HG03432 (cell line): ENCODE measurements at regions not wholly inside any gene's neighbourhood (a gene's known extent, or its start where the extent isn't known, plus 50 kb on each side); places are given as distances from the start of the nearest gene placed in this dataset.
"Not testable (repeated sequence)": the region's sequence is repeated elsewhere in the genome, so short reads cannot be mapped to it uniquely, and the experiment has no call there.

Experiments
- ATAC-seq: cut with Tn5 transposase; IDR thresholded peaks from one replicate; pipeline ENCODE4 v1.9.1; 2021; ENCODE audit warnings: mild to moderate bottlenecking, moderate library complexity; ENCODE audit not compliant: unreplicated experiment

DNA sequence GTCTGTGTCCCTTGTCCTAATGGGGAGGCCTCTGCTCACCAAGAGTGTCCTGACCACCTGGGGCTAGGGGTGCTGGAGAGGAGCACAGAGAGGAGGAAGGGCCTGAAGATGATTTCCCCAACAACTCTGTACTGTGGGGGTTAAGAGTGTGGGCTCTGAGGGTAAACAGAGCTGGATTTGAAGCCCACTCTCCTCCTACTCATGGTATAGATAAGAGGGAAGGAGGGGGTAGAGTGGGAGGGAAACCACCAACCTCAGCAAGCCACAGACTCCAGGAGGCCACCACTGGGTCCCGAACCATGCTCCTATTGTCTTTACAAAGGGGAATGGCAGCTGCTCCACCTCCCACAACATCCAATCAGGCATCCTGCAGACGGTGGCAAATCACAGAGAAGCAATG lies 103.6 kb upstream of the RNU6-1 start:
- no peak for ATAC-seq

DNA sequence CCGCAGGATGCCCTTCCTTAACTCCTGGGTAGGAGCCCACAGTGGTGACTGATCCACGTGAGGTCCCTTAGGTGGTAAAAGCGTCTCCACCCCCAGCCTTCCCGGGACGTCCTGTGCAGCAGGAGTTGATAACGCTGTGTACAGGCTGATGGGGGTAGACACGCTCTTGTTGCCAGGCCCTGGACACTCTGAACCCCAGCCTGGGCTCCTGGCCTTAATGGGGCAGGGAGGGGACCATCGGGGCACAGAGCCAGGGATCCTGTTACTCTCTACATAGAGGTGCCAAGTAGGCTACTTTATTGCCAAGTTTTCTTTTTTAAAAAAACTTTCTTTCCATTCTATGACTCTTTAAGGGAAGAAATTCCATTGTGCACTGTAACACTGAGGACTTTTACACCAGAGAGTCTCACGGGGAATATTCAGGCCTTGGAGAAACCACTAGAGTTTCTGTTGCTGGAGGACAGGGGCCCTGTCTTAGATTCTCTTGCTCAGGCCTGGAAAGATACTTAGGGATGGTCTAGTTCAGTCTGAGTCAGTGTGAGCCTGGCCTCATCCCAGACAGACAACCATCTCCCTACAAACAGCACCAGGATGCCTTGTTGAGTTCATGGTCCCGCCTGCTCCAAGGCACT lies 104.3 kb upstream of the RNU6-1 start:
- no peak for ATAC-seq

DNA sequence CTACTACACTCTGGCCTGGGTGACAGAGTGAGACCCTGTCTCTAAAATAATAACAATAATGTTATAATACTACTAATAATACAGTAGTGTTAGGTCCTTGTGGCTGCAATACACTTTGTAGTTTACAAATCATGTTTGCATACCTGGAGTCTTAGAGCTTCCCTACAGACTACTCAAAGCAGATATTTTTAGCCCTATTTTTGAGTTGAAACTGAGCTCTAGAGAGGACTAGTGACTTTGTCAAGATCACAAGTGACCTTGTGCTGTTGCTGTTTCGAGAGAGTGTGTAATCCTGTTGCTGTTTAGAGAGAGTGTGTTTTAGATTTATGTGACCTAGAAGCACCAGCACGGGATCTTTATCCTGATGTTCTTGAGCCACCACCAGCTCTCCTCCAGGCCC lies 105.3 kb upstream of the RNU6-1 start:
- ATAC-seq, result no peak

DNA sequence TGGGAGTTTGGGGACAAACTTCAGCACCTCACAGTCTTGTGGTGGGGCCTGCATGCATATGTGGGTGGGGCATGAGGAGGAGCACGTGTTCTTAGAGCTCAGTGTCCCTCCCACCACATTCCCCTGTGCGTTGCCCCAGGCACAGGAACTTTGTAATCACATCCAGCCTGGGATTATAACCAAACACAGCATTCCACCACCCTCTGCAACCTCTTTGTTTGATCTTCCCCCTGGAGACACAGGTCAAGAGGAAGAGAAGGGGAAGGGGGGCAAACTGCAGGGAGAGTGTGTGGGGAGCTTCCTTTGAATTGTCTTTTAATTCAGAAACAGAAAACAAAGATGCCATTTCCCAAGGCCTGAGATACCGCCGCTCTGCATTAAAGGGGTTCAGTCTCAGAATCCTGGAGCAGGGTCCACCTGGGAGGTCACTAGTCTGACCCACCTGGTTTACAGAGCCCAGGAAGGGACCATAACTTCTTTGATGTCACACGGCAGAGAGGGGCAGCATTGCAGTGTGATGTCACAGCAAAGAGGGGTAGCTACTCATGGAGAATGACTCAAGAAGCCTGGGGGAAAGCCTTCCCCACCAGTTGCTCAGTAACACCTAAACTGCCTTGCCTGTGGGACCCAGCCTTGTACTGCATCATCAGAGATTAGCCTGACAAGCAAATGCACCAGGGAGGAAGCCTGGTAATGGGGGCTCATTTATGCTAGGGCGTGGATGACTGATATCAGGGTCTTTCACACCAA lies 106.3 kb upstream of the RNU6-1 start:
- no peak for ATAC-seq

DNA sequence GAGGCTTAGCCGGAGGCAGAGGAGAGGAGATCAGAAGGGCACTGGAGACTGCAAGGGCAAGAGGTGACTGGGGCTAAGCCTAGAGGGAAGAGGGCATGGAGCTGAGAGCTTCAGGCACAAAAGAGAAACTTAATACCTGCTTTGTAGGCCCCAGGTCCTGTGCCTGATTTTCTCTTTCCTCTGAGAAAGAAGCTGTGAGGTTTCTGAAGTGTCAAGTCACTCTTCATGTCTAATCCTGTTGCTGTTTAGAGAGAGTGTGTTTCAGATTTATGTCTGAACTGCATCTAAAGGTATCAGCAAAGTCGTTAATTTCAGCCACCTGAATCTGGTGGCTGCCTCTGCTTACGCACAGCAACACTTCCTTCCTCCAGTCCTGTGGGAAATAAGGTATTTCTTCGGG lies 106.9 kb upstream of the RNU6-1 start:
- no peak for ATAC-seq

DNA sequence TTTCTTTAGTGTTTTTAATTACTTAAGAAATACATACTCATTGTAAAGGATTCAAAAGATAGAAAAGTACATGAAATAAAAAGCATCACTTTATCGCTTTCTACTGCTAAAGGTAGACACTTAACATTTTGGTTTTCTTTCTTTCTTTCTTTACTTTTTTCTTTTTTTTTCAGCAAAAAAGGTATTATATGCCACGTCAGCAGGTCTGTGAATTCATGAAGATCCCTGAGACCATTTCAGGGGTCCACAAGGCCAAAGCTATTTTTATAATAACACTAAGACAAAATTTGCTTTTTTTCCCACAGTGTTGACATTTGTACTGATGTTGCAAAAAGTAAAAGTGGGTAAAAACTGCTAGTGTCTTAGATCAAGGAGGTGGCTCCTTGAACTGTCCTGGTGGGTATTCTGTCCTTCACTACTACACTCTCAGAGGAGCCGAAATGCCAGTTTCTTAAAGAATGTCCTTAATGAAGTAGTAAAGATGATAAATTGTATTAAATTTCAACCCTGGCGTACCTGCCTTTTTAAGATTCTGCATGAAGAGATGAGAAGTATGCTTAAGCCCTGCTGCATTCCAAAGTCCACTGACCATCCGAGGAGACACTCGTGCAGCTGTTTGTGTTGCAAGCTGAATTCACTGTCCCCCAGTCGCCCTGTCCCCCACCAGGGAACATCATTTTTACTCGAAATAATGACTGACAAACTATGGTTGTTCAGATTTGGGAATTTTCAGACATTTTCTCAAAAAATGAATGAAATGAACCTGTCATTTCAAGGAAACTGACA lies 106.7 kb upstream of the PIAS1 start:
- no peak for ATAC-seq

DNA sequence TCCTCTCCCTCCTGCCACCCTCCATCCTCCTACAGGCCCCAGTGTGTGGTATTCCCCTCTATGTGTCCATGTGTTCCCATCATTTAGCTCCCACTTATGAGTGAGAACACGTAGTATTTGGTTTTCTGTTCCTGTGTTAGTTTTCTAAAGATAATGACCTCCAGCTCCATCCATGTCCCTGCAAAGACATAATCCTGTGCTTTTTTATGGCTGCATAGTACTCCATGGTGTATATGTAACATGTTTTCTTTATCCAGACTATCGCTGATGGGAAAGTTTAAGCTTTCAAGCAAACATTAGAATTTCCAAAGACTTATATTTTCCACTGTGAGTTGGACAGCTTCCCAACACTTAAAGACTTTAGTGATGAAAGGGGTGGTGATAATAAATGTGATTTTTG lies 105.9 kb upstream of the PIAS1 start:
- no peak for ATAC-seq

DNA sequence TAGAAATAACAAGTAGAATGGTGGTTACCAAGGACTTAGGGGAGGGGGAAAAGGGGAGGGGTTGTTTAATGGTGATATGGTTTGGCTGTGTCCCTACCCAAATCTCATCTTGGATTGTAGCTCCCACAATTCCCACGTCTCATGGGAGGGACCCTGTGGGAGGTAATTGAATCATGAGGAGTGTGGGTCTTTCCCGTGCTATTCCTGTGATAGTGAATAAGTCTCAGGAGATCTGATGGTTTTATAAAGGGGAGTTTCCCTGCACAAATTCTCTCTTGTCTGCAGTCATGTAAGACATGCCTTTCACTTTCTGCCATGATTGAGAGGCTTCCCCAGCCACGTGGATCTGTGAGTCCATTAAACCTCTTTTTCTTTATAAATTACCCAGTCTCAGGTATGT lies 102.9 kb upstream of the PIAS1 start:
- not testable (repeated sequence) for ATAC-seq

DNA sequence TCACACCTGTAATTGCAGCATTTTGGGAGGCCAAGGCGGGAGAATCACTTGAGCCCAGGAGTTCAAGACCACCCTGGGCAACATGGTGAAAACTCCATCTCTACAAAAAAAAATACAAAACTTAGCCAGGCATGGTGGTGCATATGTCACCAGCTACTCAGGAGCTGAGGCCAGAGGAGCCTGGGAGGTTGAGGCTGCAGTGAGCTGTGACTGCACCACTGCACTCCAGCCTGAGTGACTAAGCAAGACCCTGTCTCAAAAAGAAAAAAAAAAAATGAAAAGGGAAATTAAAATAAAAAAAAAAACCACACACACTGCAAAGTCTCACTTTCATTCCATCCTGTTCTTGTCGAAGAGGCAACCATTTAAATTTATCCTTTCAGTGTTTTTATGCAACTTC lies 100.8 kb upstream of the PIAS1 start:
- no peak for ATAC-seq

DNA sequence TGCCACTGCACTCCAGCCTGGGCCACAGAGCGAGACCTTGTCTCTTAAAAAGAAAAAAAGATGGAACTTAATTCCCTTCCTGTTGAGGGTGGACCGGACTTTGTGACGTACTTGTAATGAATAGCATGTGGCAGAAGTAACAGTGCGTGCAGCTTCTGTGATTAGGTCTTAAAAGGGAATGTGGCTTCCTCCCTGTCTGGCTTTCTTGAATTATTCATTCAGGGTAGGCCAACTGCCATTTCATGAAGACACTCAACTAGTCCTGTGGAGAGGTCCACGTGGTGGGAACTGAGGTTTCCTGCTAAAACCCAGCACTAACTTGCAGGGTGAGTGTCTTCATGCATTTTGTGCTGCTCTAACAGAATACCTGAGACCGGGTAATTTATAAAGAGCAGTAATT lies 98.9 kb upstream of the PIAS1 start:
- no peak for ATAC-seq

DNA sequence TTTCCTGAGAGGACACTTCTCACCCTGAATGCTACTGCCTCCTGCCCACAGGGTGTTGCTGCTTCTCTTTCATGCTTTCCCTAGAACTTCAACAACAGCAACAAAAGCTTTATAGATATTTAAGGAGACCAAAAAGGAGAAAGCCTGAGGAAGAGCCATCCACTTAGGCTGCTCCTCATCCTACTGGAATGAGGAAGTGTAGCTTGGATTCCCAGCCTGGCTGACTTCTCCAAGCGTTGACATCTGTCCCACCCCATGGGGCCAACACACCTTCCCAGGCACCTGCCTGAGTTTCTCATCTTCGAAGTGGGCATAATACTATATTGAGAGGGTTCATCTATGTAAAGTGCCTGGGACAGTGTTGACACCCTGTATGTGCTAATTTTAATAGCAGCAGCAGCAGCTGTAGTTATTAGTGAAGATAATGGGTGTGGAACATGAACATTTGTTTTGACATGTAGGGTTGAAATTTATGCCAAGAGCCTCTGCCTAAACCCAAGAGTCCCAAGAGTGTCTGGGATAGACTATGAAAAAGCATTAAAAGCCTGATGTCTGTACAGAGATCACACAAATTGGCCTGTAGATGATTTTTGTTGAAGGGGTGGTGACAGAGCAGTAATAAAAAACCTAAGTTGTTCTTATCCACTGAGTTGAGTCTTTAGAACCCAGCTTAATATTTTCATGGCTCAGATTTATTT lies 96.5 kb upstream of the PIAS1 start:
- ATAC-seq, result no peak

DNA sequence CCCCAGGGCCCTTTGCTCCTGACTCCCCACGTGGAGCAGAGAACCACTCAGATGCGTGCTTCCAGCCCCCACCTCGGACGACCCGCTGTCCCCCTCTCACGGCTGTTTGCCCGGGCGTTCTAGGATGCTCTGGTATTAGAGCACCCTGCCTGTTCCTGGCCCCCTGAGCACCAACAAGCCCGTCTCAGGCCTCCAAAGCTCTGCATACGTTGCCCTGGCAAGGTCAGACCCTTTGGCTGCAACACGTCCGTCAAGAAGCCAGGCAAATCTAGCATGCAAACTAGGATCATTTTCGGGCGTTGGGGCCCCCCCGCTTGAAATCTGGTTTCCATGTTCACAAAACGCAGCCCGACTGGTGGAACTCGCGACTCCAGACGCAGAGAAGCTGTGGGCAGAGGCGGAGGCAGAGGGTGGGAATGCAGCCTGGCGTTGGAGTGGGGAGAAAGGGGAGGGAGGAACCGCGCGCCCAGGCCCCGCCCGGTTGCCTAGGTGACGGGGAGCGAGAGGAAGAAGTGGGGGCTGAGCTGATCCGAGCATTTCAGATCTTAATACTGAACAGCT lies 86.2 kb upstream of the PIAS1 start:
- peak; percentile 49 for ATAC-seq

DNA sequence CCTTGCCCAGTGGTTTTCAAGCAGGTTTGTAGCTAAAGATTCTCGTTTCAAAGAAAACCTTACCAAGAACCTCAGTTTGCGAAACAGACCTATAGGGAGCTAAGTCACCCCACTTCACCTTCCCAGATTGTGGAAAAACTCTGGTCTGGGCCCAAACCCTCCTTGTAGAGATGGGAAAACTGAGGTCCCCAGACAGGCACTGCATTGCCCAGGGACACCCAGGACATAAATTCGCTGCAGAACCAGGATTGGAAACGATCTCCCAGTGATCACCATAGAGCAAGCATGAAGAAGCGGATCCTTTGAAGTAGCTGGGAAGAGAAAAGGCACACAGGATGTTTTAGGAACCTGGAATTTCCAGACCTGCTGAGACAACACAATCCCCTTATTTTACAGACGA lies 85.6 kb upstream of the PIAS1 start:
- no peak for ATAC-seq

DNA sequence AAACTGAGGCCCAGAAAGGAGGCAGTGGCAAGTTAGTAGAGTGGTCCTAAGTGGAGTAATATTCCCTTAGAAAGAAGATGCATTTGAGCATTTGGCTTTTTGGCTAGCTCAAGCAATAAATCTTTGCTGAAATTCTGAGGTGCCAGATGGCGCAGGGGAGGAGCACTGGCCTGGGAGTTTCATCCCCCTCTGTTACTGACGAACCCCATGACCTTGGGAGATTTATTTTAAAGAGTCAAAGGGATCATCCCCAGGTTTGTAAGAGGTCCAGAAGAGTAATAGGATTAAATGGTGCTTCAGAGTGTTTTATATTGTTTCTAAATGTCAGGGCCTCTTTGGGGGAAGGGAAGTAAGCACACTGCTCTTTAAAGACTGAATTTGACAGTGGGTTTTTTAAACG lies 85.1 kb upstream of the PIAS1 start:
- no peak for ATAC-seq

DNA sequence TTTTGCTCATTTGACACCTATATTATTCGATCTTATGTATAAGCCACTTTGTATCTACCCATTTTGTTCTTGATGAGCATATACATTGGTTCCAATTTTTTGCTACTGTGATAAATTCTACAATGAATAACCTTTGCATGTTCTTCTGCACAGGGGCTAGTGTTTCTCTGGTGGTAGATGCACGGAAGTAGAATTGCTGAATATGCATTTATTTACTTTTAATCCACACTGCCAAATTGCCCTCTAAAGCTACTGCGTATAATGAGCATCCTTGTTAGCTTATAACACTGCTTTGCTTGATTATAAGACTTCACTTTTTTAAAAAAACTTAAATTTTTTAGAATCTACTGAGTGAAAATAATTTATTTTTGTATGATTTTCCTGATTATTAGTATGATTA lies 84.2 kb upstream of the PIAS1 start:
- ATAC-seq, result no peak

DNA sequence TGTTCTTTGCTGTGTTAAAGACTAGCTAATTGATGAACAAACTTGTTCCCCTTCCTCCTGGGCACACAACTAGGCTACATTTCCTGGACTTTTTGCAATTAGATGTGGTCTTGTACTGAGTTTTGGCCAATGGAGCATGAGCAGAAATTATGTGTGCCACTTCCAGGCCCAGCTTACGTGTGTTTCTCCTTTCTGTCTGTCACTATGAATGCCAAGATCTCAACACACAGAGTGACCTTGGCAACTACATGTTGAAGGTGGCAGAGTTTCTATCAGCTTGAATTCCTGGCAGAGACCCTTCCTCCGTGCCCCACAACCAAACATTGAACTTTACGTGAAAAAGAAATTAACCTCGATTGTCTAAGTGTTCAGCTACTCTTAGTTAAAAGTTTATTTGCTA lies 81.7 kb upstream of the PIAS1 start:
- no peak for ATAC-seq

DNA sequence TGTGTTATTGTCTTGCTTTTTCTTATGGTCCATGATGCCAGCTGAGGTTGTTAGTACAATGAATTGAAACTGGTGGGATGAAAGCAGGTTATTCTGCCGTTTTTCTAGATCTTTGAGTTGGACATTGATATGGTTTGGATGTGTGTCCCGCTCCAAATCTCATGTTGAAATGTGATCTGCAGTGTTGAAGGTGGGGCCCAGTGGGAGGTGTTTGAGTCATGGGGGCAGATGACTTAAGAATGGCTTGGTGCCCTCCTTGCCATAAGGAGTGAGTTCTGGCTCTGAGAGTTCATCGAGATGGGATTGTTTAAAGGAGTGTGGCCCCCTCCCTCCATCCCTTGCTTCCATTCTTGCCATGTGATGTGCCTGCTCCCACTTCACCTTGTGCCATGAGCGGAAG lies 80.3 kb upstream of the PIAS1 start:
- ATAC-seq, result no peak

DNA sequence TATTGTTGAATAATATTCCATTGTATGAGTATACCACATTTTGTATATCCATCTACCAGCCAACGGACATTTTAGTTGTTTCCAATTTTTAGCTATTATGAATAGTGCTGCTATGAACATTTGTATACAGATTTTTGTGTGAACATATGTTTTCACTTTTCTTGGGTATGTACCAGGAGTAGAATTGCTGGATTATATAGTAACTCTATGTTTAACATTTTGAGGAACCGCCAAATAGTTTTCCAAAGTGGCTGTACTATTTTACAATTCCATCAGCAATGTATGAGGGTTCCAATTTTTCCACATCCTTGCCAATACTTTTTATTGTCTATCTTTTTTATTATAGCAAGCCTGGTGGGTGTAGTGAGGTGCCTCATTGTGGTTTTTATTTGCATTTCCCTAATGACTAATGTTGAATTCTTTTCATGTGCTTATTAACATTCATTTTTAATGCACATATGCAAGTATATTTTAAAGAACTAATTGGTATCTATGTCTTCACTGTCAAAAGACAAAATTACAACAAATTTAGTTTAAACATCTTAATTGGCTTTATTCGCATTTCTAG lies 77.5 kb upstream of the PIAS1 start:
- ATAC-seq, result no peak

DNA sequence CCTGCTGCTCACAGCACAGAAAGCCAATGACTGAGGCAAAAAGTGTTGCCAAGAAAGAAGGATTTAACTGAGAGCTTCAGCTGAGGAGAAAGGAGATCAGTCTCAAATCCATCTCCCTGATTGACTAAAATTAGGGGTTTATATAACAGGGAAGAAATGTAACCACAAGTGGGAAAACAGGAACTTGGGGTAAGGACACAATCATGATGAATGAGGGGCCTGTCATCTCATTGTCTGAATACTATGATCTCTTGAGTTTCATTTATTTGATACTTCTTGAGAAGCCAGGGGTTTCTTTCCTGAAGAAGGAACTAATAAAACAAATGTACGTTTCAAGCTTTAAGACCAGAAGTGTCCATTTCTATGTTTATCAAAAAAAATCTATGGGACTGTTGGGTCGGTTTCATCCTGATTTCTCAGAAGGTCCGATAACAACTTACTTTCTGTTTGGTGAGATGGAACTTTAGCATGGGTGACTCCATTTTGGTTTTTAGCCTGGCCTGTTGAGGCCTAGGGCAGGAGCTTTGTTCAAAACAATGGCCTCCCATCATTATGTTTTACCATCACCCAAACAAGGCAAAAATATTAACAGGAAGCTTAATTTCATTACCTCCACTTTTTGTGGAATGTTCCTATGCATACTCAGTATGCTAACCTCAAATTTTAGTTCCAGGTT lies 76.6 kb upstream of the PIAS1 start:
- no peak for ATAC-seq

DNA sequence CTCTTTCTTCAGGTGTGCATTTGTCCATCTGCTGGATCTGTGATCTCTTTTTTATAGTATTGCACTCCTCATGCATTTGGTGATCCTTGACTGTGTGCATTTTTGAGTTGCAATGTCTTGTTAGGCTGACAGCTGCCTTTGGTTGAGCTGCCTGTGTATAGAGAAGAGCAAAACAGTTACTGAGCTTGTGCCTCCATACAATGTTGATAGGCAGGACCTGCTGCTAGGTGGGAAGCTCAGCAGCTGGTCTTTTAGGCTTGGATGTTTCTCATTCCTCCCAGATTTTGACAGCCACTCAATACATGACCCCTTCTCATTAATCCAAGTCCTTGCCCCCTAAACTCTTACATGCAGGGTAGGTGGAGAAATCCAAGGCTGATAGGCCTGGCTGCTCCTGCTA lies 74.8 kb upstream of the PIAS1 start:
- no peak for ATAC-seq
